ENCODE measurements at regions not wholly inside any gene's neighbourhood (a gene's known extent, or its start where the extent isn't known, plus 50 kb on each side); places are given as distances from the start of the nearest gene placed in this dataset.

- TF ChIP-seq, protein P1, sequence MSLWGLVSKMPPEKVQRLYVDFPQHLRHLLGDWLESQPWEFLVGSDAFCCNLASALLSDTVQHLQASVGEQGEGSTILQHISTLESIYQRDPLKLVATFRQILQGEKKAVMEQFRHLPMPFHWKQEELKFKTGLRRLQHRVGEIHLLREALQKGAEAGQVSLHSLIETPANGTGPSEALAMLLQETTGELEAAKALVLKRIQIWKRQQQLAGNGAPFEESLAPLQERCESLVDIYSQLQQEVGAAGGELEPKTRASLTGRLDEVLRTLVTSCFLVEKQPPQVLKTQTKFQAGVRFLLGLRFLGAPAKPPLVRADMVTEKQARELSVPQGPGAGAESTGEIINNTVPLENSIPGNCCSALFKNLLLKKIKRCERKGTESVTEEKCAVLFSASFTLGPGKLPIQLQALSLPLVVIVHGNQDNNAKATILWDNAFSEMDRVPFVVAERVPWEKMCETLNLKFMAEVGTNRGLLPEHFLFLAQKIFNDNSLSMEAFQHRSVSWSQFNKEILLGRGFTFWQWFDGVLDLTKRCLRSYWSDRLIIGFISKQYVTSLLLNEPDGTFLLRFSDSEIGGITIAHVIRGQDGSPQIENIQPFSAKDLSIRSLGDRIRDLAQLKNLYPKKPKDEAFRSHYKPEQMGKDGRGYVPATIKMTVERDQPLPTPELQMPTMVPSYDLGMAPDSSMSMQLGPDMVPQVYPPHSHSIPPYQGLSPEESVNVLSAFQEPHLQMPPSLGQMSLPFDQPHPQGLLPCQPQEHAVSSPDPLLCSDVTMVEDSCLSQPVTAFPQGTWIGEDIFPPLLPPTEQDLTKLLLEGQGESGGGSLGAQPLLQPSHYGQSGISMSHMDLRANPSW (CRISPR knock-in tag; IDR thresholded peaks at IDR 0.05; ENCODE audit: borderline replicate concordance): no peak
- TF ChIP-seq ZNF17 (CRISPR knock-in tag; IDR thresholded peaks at IDR 0.05) (no peak), ZNF136 (CRISPR knock-in tag; IDR thresholded peaks at IDR 0.05; ENCODE audit: low read depth) (0 out of 2 replicates have a peak, but pooled peaks have one; percentile 29), ZNF274 (CRISPR knock-in tag; IDR thresholded peaks at IDR 0.05) (no peak), ESRRA (CRISPR knock-in tag; IDR thresholded peaks at IDR 0.05; ENCODE audit: low read depth) (no peak), SMC3 (IDR thresholded peaks at IDR 0.05; ENCODE audit: low read length) (peak; percentile 99), MNT (IDR thresholded peaks at IDR 0.05) (no peak), MEIS1 (CRISPR knock-in tag; IDR thresholded peaks at IDR 0.05; ENCODE audit: borderline replicate concordance) (no peak), TRIM22 (IDR thresholded peaks at IDR 0.05) (no peak), MXD4 (CRISPR knock-in tag; IDR thresholded peaks at IDR 0.05) (0 out of 2 replicates have a peak, but pooled peaks have one; percentile 21), MAZ (IDR thresholded peaks at IDR 0.05; ENCODE audit: borderline replicate concordance, low read depth, low read length) (no peak), MAZ (CRISPR knock-in tag; IDR thresholded peaks at IDR 0.05; ENCODE audit: low read depth) (0 out of 2 replicates have a peak, but pooled peaks have one; percentile 33), ZNF329 (CRISPR knock-in tag; IDR thresholded peaks at IDR 0.05; ENCODE audit: low read depth) (no peak)
These were observed 114.9 kb upstream of the DST start (continued) for GRCh38 chr6:56757588-56757984.

All from HepG2 (cell line).